ENCODE measurements at regions not wholly inside any gene's neighbourhood (a gene's known extent, or its start where the extent isn't known, plus 50 kb on each side); places are given as distances from the start of the nearest gene placed in this dataset.

- no peak overlapping the region for H3K4me2 ChIP-seq (ENCODE audit: insufficient read depth, low read length)
- H3K36me3 ChIP-seq (ENCODE audit: insufficient read depth, low read length), result no peaks in the 10 kb centered on the region
- H3K27ac ChIP-seq (ENCODE audit: low read depth, low read length), result no peak overlapping the region
- no peak overlapping the region for H3K4me3 ChIP-seq (ENCODE audit: insufficient read depth, low read length)
- H3K9me3 ChIP-seq (ENCODE audit: low read depth, low read length), result no peaks in the 10 kb centered on the region
- TF ChIP-seq, protein P1, sequence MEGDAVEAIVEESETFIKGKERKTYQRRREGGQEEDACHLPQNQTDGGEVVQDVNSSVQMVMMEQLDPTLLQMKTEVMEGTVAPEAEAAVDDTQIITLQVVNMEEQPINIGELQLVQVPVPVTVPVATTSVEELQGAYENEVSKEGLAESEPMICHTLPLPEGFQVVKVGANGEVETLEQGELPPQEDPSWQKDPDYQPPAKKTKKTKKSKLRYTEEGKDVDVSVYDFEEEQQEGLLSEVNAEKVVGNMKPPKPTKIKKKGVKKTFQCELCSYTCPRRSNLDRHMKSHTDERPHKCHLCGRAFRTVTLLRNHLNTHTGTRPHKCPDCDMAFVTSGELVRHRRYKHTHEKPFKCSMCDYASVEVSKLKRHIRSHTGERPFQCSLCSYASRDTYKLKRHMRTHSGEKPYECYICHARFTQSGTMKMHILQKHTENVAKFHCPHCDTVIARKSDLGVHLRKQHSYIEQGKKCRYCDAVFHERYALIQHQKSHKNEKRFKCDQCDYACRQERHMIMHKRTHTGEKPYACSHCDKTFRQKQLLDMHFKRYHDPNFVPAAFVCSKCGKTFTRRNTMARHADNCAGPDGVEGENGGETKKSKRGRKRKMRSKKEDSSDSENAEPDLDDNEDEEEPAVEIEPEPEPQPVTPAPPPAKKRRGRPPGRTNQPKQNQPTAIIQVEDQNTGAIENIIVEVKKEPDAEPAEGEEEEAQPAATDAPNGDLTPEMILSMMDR (IDR thresholded peaks at IDR 0.05; ENCODE audit: extremely low read depth, low read depth, low read length), result no peak
- no peaks in the 10 kb centered on the region for H3K4me1 ChIP-seq (ENCODE audit: insufficient read depth, low read length)
- no peak for DNase-seq (ENCODE audit: insufficient read length, low spot score, missing footprints)
- no peaks in the 10 kb centered on the region for H4K20me1 ChIP-seq (ENCODE audit: insufficient read depth, low read length)
- peaks cover 17% of the 10 kb centered on the region for H3K27me3 ChIP-seq (ENCODE audit: insufficient read depth, low read length)
- no peaks in the 10 kb centered on the region for H3K79me2 ChIP-seq (ENCODE audit: insufficient read depth, low read length)
- no peak overlapping the region for H2AFZ ChIP-seq (ENCODE audit: low read length)
Measured at GRCh38 chr6:132971676-132972075, 157.3 kb downstream of the RPS12 start.

GRCh38 chr6:132972254-132972653 is 157.9 kb downstream of the RPS12 start:
- H3K4me2 ChIP-seq (ENCODE audit: insufficient read depth, low read length), result no peak overlapping the region

GRCh38 chr6:132972971-132973370 is 158.6 kb downstream of the RPS12 start:
- Histone ChIP-seq H3K27me3 (ENCODE audit: insufficient read depth, low read length) (peaks cover 20% of the 10 kb centered on the region), H3K4me2 (ENCODE audit: insufficient read depth, low read length) (no peak overlapping the region), H3K27ac (ENCODE audit: low read depth, low read length) (no peak overlapping the region), H4K20me1 (ENCODE audit: insufficient read depth, low read length) (no peaks in the 10 kb centered on the region), H3K4me3 (ENCODE audit: insufficient read depth, low read length) (no peak overlapping the region), H3K4me1 (ENCODE audit: insufficient read depth, low read length) (no peaks in the 10 kb centered on the region), H3K79me2 (ENCODE audit: insufficient read depth, low read length) (no peaks in the 10 kb centered on the region), H3K9me3 (ENCODE audit: low read depth, low read length) (no peaks in the 10 kb centered on the region), H3K36me3 (ENCODE audit: insufficient read depth, low read length) (no peaks in the 10 kb centered on the region), H2AFZ (ENCODE audit: low read length) (no peak overlapping the region)
- TF ChIP-seq, protein P1 (IDR thresholded peaks at IDR 0.05; ENCODE audit: extremely low read depth, low read depth, low read length), result no peak
- DNase-seq (ENCODE audit: insufficient read length, low spot score, missing footprints), result no peak

More at GRCh38 chr6:132972254-132972653, 157.9 kb downstream of the RPS12 start:
- no peak overlapping the region for H3K4me3 ChIP-seq (ENCODE audit: insufficient read depth, low read length)
- peaks cover 20% of the 10 kb centered on the region for H3K27me3 ChIP-seq (ENCODE audit: insufficient read depth, low read length)
- no peak overlapping the region for H3K27ac ChIP-seq (ENCODE audit: low read depth, low read length)
- no peaks in the 10 kb centered on the region for H3K4me1 ChIP-seq (ENCODE audit: insufficient read depth, low read length)
- no peaks in the 10 kb centered on the region for H3K79me2 ChIP-seq (ENCODE audit: insufficient read depth, low read length)
- no peaks in the 10 kb centered on the region for H3K9me3 ChIP-seq (ENCODE audit: low read depth, low read length)
- DNase-seq (ENCODE audit: insufficient read length, low spot score, missing footprints), result no peak
- no peaks in the 10 kb centered on the region for H3K36me3 ChIP-seq (ENCODE audit: insufficient read depth, low read length)
- TF ChIP-seq, protein P1 (IDR thresholded peaks at IDR 0.05; ENCODE audit: extremely low read depth, low read depth, low read length), result no peak
- H2AFZ ChIP-seq (ENCODE audit: low read length), result no peak overlapping the region
- H4K20me1 ChIP-seq (ENCODE audit: insufficient read depth, low read length), result no peaks in the 10 kb centered on the region

- H3K4me3 ChIP-seq (ENCODE audit: insufficient read depth, low read length), result no peak overlapping the region
- TF ChIP-seq, protein P1 (IDR thresholded peaks at IDR 0.05; ENCODE audit: extremely low read depth, low read depth, low read length), result no peak
Measured at GRCh38 chr6:132973514-132973993, 159.2 kb downstream of the RPS12 start.

More at GRCh38 chr6:132973514-132973993, 159.2 kb downstream of the RPS12 start:
- Histone ChIP-seq H2AFZ (ENCODE audit: low read length) (no peak overlapping the region), H3K9me3 (ENCODE audit: low read depth, low read length) (no peaks in the 10 kb centered on the region), H3K27me3 (ENCODE audit: insufficient read depth, low read length) (peaks cover 20% of the 10 kb centered on the region), H3K27ac (ENCODE audit: low read depth, low read length) (no peak overlapping the region), H3K36me3 (ENCODE audit: insufficient read depth, low read length) (no peaks in the 10 kb centered on the region), H3K4me1 (ENCODE audit: insufficient read depth, low read length) (no peaks in the 10 kb centered on the region), H4K20me1 (ENCODE audit: insufficient read depth, low read length) (no peaks in the 10 kb centered on the region), H3K79me2 (ENCODE audit: insufficient read depth, low read length) (no peaks in the 10 kb centered on the region), H3K4me2 (ENCODE audit: insufficient read depth, low read length) (no peak overlapping the region)
- DNase-seq (ENCODE audit: insufficient read length, low spot score, missing footprints), result no peak

All from osteoblast (primary cell).